HG03060 (cell line): ENCODE measurements at regions not wholly inside any gene's neighbourhood (a gene's known extent, or its start where the extent isn't known, plus 50 kb on each side); places are given as distances from the start of the nearest gene placed in this dataset.

ENCODE experiments used
- ATAC-seq: cut with Tn5 transposase; IDR thresholded peaks from one replicate; pipeline ENCODE4 v1.9.1; 2021; ENCODE audit warnings: low read depth, moderate number of reproducible peaks; ENCODE audit not compliant: unreplicated experiment

- ATAC-seq = no peak
These were observed 51.1 kb upstream of the GRIK3 start for GRCh38 chr1:37085393-37085792.

- no peak for ATAC-seq
These were observed 55.4 kb upstream of the GRIK3 start for GRCh38 chr1:37089750-37090149.

GRCh38 chr1:37090671-37091070, 56.4 kb upstream of the GRIK3 start:
- no peak for ATAC-seq

- no peak for ATAC-seq
These were observed 58.6 kb upstream of the GRIK3 start for GRCh38 chr1:37092937-37093336.

- no peak for ATAC-seq
These were observed 60.0 kb upstream of the GRIK3 start for GRCh38 chr1:37094302-37094701.

- no peak for ATAC-seq
These were observed 62.2 kb upstream of the GRIK3 start for GRCh38 chr1:37096523-37096922.

- ATAC-seq = no peak
These were observed 63.4 kb upstream of the GRIK3 start for GRCh38 chr1:37097731-37098130.

- no peak for ATAC-seq
These were observed 63.9 kb upstream of the GRIK3 start for GRCh38 chr1:37098237-37098636.

- ATAC-seq = no peak
These were observed 66.0 kb upstream of the GRIK3 start for GRCh38 chr1:37100310-37100709.

GRCh38 chr1:37102656-37103382, 68.5 kb upstream of the GRIK3 start:
- no peak for ATAC-seq

- no peak for ATAC-seq
These were observed 71.6 kb upstream of the GRIK3 start for GRCh38 chr1:37105911-37106310.

- no peak for ATAC-seq
These were observed 73.0 kb upstream of the GRIK3 start for GRCh38 chr1:37107153-37107907.

GRCh38 chr1:37108596-37109188, 74.4 kb upstream of the GRIK3 start:
- ATAC-seq = no peak

- no peak for ATAC-seq
These were observed 78.1 kb upstream of the GRIK3 start for GRCh38 chr1:37112430-37112829.

GRCh38 chr1:37113285-37113997, 79.1 kb upstream of the GRIK3 start:
- ATAC-seq = no peak

- no peak for ATAC-seq
These were observed 84.5 kb upstream of the GRIK3 start for GRCh38 chr1:37118790-37119189.

- ATAC-seq = no peak
These were observed 86.0 kb upstream of the GRIK3 start for GRCh38 chr1:37120279-37120678.

GRCh38 chr1:37123276-37124115, 89.2 kb upstream of the GRIK3 start:
- ATAC-seq = no peak

- no peak for ATAC-seq
These were observed 90.2 kb upstream of the GRIK3 start for GRCh38 chr1:37124501-37124900.

GRCh38 chr1:37125295-37125694, 91.0 kb upstream of the GRIK3 start:
- no peak for ATAC-seq
